ENCODE measurements at regions not wholly inside any gene's neighbourhood (a gene's known extent, or its start where the extent isn't known, plus 50 kb on each side); places are given as distances from the start of the nearest gene placed in this dataset.

- TF ChIP-seq POLR2A (IDR thresholded peaks at IDR 0.05) = no peak
- TF ChIP-seq, protein P1, sequence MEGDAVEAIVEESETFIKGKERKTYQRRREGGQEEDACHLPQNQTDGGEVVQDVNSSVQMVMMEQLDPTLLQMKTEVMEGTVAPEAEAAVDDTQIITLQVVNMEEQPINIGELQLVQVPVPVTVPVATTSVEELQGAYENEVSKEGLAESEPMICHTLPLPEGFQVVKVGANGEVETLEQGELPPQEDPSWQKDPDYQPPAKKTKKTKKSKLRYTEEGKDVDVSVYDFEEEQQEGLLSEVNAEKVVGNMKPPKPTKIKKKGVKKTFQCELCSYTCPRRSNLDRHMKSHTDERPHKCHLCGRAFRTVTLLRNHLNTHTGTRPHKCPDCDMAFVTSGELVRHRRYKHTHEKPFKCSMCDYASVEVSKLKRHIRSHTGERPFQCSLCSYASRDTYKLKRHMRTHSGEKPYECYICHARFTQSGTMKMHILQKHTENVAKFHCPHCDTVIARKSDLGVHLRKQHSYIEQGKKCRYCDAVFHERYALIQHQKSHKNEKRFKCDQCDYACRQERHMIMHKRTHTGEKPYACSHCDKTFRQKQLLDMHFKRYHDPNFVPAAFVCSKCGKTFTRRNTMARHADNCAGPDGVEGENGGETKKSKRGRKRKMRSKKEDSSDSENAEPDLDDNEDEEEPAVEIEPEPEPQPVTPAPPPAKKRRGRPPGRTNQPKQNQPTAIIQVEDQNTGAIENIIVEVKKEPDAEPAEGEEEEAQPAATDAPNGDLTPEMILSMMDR (IDR thresholded peaks at IDR 0.05) = no peak
These were observed 134.0 kb upstream of the MAP3K1 start for GRCh38 chr5:56681346-56681745.
